Vagina (tissue), 2 donors: ENCODE measurements at regions not wholly inside any gene's neighbourhood (a gene's known extent, or its start where the extent isn't known, plus 50 kb on each side); places are given as distances from the start of the nearest gene placed in this dataset.
"Not testable (repeated sequence)": the region's sequence is repeated elsewhere in the genome, so short reads cannot be mapped to it uniquely, and the experiment has no call there.

ENCODE experiments used
- POLR2A ChIP-seq, 2 donors: fragments of 450-650 bp; IDR thresholded peaks; one replicate each; pipeline ENCODE4 v1.6.1; 2017; ENCODE audit warnings: antibody characterized with exemption in 2 of 2, mild to moderate bottlenecking in 2 of 2, moderate library complexity in 2 of 2
- TF ChIP-seq, protein P1 (sequence below), 3 experiments: fragments of 450-650 bp in 2 of 3; fragments of 200-600 bp in 1 of 3; sonication (generic) in 1 of 3; IDR thresholded peaks; one replicate each; pipeline ENCODE4 v1.5.1; 2017 to 2019; ENCODE audit warnings: antibody characterized with exemption in 3 of 3, mild to moderate bottlenecking in 2 of 3, moderate library complexity in 2 of 3

DNA sequence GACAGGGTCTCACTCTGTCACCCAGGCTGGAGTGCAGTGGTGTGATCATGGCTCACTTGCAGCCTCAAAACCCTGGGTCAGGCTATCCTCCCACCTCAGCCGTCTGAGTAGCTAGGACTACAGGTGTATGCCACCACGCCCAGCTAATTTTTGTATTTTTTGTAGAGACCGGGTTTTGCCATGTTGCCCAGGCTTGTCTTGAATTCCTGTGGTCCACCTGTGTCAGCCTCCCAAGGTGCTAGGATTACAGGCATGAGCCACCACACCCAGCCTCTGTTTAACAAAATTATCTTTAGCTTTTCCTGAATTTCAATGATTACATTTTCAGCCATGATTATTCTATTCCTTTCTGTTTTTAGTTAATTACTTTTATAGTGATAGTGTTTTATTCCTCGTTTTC is 255.1 kb upstream of the MGAT5 start:
- TF ChIP-seq, protein P1, sequence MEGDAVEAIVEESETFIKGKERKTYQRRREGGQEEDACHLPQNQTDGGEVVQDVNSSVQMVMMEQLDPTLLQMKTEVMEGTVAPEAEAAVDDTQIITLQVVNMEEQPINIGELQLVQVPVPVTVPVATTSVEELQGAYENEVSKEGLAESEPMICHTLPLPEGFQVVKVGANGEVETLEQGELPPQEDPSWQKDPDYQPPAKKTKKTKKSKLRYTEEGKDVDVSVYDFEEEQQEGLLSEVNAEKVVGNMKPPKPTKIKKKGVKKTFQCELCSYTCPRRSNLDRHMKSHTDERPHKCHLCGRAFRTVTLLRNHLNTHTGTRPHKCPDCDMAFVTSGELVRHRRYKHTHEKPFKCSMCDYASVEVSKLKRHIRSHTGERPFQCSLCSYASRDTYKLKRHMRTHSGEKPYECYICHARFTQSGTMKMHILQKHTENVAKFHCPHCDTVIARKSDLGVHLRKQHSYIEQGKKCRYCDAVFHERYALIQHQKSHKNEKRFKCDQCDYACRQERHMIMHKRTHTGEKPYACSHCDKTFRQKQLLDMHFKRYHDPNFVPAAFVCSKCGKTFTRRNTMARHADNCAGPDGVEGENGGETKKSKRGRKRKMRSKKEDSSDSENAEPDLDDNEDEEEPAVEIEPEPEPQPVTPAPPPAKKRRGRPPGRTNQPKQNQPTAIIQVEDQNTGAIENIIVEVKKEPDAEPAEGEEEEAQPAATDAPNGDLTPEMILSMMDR (IDR thresholded peaks at IDR 0.05) = not testable (repeated sequence)
- not testable (repeated sequence) for TF ChIP-seq POLR2A (IDR thresholded peaks at IDR 0.05)
